BLaER1 treated with 17β-estradiol and CSF1 and Interleukin-3, amounts not matched to agents 10 nM and 100 nM (cell line): ENCODE measurements at regions not wholly inside any gene's neighbourhood (a gene's known extent, or its start where the extent isn't known, plus 50 kb on each side); places are given as distances from the start of the nearest gene placed in this dataset.

ENCODE experiments used
- H3K27ac ChIP-seq, 11 experiments: shearing (Covaris generic); formaldehyde crosslinking; 2 replicates each; pipeline ENCODE4 v1.8.1; 2022
- H3K27me3 ChIP-seq, 11 experiments: shearing (Covaris generic); formaldehyde crosslinking; 2 replicates each; pipeline ENCODE4 v1.8.1; 2022
- H3K36me3 ChIP-seq, 11 experiments: shearing (Covaris generic); formaldehyde crosslinking; 2 replicates each; pipeline ENCODE4 v1.8.1; 2022
- H3K4me1 ChIP-seq, 10 experiments: shearing (Covaris generic); formaldehyde crosslinking; 2 replicates each; pipeline ENCODE4 v1.8.1; 2022
- H3K4me2 ChIP-seq, 11 experiments: shearing (Covaris generic); formaldehyde crosslinking; 2 replicates each; pipeline ENCODE4 v1.8.1; 2022
- H3K4me3 ChIP-seq, 10 experiments: shearing (Covaris generic); formaldehyde crosslinking; 2 replicates each; pipeline ENCODE4 v1.8.1; 2022
- H3K9ac ChIP-seq, 11 experiments: shearing (Covaris generic); formaldehyde crosslinking; 2 replicates each; pipeline ENCODE4 v1.8.1; 2022
- H3K9me3 ChIP-seq, 11 experiments: shearing (Covaris generic); formaldehyde crosslinking; replicated peaks in 1 of 11; 2 replicates each; pipeline ENCODE4 v1.8.1; 2022
- H4K20me1 ChIP-seq, 11 experiments: shearing (Covaris generic); formaldehyde crosslinking; 2 replicates each; pipeline ENCODE4 v1.8.1; 2022
- Cebpa-rat ChIP-seq, 11 experiments: shearing (Covaris generic); IDR thresholded peaks; 2 replicates each; pipeline ENCODE4 v1.8.1; 2022

DNA sequence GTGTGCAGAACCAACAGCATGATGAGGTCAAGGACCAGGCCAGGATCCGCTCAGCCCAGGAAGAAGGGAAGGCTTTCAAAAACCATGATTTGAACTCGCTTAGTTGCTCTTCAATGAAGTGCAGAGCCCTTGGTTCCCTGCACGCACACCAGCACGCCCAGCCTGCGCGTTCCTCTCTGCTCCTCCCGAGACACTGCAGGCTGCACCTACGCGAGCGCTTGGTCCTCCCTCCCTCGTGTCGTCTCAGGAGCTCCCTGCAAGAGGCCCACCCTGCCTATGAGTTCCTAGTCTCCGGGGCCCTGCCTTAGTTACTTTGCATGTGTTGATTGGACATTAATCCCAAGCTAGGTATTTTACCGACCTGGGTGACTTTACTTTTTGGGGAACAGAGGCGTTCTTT, 132.9 kb upstream of the TNRC6C start:
- Histone ChIP-seq H3K27me3 (peaks cover 0 to 17% (median 0%) of the 10 kb centered on the region in 11 experiments; a peak in 3 of 22 replicates), H3K9me3 (no peaks in the 10 kb centered on the region), H3K36me3 (no peaks in the 10 kb centered on the region), H3K9ac (no peak overlapping the region), H3K4me1 (peaks cover 10 to 36% (median 21%) of the 10 kb centered on the region in 10 experiments), H4K20me1 (peaks cover 0 to 21% (median 0%) of the 10 kb centered on the region in 11 experiments; a peak in 3 of 22 replicates), H3K4me2 (0 out of 22 replicates have a peak overlapping the region, but pooled peaks of 1 of the 11 experiments have one; percentile 3), H3K4me3 (no peak overlapping the region), H3K27ac (no peak overlapping the region)
- no peak for TF ChIP-seq Cebpa-rat (IDR thresholded peaks at IDR 0.05)

DNA sequence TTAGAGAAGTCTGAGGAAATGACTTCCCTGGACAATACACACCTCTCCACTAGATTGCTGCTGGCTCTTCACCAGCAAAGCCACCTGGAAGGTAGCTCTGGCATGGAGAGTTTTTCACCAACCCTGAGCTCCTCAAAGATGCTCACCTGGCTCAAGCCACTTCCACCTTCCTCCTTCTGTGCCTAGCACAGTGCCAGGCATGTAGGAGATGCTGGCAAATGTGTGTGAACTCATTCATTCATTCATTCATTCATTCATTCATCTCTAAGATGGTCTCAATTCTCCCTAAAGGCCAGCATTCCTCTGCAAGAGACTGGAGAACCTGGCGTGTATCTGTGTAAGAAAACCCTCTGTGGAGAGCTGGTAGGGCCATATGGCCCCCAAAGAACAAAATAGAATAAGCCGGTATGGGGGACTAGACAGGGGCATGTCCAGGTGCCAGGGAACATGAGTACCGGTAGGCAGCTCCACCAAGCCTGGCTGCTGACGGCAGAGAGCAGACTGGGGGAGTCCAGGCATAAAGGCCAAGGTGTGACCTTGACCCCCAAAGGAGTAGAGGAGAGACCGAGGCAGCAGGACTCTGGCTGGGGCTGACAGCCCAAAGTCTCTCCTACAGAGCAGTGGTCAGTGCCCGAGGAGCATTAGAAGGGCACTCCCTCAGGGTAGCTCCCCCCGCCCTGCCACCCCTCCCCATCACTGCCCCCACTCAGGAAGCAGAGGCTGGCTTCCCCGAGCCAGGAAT, 132.2 kb upstream of the TNRC6C start:
- H3K4me1 ChIP-seq, result peaks cover 17 to 36% (median 22%) of the 10 kb centered on the region in 10 experiments
- H3K27me3 ChIP-seq, result peaks cover 0 to 18% (median 0%) of the 10 kb centered on the region in 11 experiments; a peak in 3 of 22 replicates

DNA sequence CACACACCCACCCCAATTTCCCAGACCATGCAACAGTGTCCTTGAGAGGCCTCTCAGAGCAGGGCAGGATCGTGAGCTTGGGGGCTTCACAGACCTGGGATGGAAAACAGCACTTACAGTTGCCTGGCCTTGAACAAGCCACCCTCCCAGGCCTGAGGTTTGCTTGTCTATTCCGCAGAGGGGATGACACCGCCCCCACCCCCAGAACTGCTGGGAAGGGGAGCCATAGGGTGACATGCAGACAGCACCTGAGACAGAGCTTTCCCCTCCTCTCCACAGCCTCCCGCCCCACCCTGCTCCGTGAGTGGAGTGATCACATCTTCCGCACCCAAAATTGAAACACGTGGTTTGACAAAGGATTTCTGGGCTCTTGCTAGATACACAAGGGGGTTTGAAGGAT, 131.5 kb upstream of the TNRC6C start:
- peaks cover 0 to 21% (median 0%) of the 10 kb centered on the region in 11 experiments; a peak in 3 of 22 replicates for H4K20me1 ChIP-seq
- no peaks in the 10 kb centered on the region for H3K36me3 ChIP-seq
- peaks cover 0 to 26% (median 0%) of the 10 kb centered on the region in 11 experiments; a peak in 3 of 22 replicates for H3K27me3 ChIP-seq
- peaks cover 17 to 34% (median 20%) of the 10 kb centered on the region in 10 experiments for H3K4me1 ChIP-seq
- no peak overlapping the region for H3K9ac ChIP-seq
- peak overlapping the region in 1 of 11 experiments; percentile 7; a peak in 1 of 22 replicates for H3K4me2 ChIP-seq
- TF ChIP-seq Cebpa-rat (IDR thresholded peaks at IDR 0.05), result no peak
- H3K9me3 ChIP-seq, result no peaks in the 10 kb centered on the region
- H3K27ac ChIP-seq, result no peak overlapping the region
- no peak overlapping the region for H3K4me3 ChIP-seq

More for the DNA sequence above, 132.2 kb upstream of the TNRC6C start:
- H4K20me1 ChIP-seq, result peaks cover 0 to 21% (median 0%) of the 10 kb centered on the region in 11 experiments; a peak in 3 of 22 replicates
- no peaks in the 10 kb centered on the region for H3K36me3 ChIP-seq
- no peak for TF ChIP-seq Cebpa-rat (IDR thresholded peaks at IDR 0.05)
- no peak overlapping the region for H3K4me2 ChIP-seq
- no peak overlapping the region for H3K4me3 ChIP-seq
- H3K27ac ChIP-seq, result no peak overlapping the region
- H3K9ac ChIP-seq, result no peak overlapping the region
- no peaks in the 10 kb centered on the region for H3K9me3 ChIP-seq

DNA sequence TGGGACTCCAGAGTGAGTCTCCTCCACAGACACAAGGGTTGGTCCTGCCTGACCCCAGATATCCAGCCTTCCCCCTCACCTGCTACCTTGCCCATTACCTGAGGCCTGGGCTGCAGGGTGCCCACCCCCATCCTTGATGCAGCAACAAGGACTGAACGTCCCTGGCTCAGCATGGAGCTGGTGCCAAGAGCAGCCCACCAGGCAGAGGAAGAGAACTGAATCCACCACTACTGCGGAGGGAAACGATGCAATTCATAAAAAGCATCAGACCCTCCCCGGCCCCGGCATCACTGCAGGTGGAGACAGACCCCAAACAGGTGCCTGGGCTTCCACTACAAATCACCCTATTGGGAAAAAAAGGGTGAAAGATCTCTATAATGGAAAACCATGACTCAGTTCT, 131.0 kb upstream of the TNRC6C start:
- H3K27ac ChIP-seq, result no peak overlapping the region

DNA sequence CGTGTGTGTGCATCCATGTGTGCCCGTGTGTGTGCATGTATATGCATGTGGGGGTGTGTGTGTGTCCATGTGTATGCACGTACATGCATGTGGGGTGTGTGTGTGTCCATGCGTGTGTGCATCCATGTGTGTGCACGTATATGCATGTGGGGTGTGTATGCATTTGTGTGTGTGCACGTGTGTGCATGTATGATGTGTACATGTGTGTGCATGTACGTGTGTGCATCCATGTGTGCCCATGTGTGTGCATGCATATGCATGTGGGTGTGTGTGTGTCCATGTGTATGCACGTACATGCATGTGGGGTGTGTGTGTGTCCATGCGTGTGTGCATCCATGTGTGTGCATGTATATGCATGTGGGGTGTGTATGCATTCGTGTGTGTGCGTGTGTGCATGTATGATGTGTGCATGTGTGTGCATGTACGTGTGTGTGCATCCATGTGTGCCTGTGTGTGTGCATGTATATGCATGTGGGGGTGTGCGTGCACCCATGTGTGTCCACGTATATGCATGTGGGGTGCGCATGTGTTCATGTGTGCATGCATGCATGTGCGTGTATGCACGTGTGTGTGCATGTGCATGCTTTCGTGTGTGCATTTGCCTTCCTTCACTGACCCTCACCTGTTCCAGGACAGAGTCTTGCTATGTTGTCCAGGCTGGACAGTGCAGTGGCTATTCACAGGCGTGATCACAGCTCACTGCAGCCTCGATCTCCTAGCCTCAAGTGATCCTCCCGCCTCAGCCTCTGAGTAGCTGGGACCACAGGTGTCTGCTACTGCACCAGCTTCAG, 129.6 kb upstream of the TNRC6C start:
- Histone ChIP-seq H3K4me1 (peaks cover 17 to 50% (median 29%) of the 10 kb centered on the region in 10 experiments), H3K4me3 (no peak overlapping the region), H3K9me3 (no peaks in the 10 kb centered on the region), H3K36me3 (no peaks in the 10 kb centered on the region), H3K27me3 (peaks cover 0 to 38% (median 0%) of the 10 kb centered on the region in 11 experiments; a peak in 3 of 22 replicates), H4K20me1 (peaks cover 0 to 15% (median 0%) of the 10 kb centered on the region in 11 experiments; a peak in 3 of 22 replicates), H3K9ac (no peak overlapping the region), H3K4me2 (no peak overlapping the region), H3K27ac (no peak overlapping the region)
- no peak for TF ChIP-seq Cebpa-rat (IDR thresholded peaks at IDR 0.05)

More for the DNA sequence above, 131.0 kb upstream of the TNRC6C start:
- Histone ChIP-seq H3K4me3 (no peak overlapping the region), H3K27me3 (peaks cover 0 to 27% (median 0%) of the 10 kb centered on the region in 11 experiments; a peak in 3 of 22 replicates), H3K4me2 (peak overlapping the region in 1 of 11 experiments; percentile 7; a peak in 1 of 22 replicates), H3K4me1 (peaks cover 17 to 36% (median 20%) of the 10 kb centered on the region in 10 experiments), H3K9ac (no peak overlapping the region), H3K9me3 (no peaks in the 10 kb centered on the region), H4K20me1 (peaks cover 0 to 21% (median 0%) of the 10 kb centered on the region in 11 experiments; a peak in 3 of 22 replicates), H3K36me3 (no peaks in the 10 kb centered on the region)
- no peak for TF ChIP-seq Cebpa-rat (IDR thresholded peaks at IDR 0.05)

DNA sequence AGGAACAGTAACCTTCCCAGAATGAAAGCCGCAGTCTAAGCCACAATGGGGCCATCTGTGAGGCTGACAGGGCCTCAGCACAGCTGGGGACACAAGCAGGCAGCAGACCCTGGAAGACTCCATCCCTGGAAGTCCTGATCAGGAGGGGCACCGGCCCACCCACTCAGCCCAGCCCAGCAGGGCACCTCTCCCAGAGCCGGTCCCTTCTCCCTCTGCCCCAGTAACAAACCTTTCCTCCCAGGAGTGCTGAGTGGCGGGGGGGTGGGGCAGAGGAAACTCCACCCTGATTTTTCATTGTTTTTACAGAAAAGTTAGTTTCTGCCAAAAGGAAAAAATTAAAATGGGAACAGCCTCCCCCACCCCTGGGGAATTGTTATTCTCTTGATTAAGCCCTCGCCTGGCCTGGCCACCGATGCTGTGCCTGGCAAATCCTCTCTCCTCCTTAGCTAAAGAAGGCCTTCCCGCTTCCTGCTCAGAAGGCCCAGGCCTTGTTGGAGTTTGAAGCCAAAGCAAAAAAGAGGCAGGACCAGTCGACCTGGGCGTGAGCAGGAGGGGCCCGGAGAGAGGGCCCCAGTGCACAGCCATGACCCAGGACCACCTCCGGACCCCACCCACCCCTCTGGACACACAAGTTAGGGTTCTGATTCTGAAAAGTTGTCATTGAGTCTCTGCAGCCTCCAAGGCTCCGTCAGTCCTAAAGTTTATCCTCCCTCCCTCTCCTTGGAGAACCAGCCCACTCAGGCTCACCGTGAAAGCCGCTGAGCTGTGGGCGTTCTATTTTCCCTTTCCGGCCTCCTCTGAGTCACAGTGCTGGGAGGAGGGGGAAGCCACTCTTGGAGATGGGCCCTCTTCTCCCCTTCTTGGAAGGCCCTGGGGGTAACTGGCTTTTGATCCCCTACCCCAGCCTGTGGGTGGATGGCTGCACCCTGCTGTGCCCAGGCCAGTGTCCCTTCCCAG, 128.4 kb upstream of the TNRC6C start:
- Histone ChIP-seq H3K27me3 (peaks cover 0 to 38% (median 0%) of the 10 kb centered on the region in 11 experiments; a peak in 3 of 22 replicates), H3K4me3 (no peak overlapping the region), H4K20me1 (peaks cover 0 to 18% (median 0%) of the 10 kb centered on the region in 11 experiments; a peak in 4 of 22 replicates), H3K9me3 (no peaks in the 10 kb centered on the region), H3K4me1 (peaks cover 27 to 57% (median 39%) of the 10 kb centered on the region in 10 experiments), H3K4me2 (peak overlapping the region; percentile 37 to 71 (median 59)), H3K27ac (0 out of 22 replicates have a peak overlapping the region, but pooled peaks of 1 of the 11 experiments have one; percentile 9), H3K36me3 (no peaks in the 10 kb centered on the region), H3K9ac (peak overlapping the region in 2 of 11 experiments; percentile 15 to 29; a peak in 1 of 22 replicates)
- TF ChIP-seq Cebpa-rat (IDR thresholded peaks at IDR 0.05), result no peak

DNA sequence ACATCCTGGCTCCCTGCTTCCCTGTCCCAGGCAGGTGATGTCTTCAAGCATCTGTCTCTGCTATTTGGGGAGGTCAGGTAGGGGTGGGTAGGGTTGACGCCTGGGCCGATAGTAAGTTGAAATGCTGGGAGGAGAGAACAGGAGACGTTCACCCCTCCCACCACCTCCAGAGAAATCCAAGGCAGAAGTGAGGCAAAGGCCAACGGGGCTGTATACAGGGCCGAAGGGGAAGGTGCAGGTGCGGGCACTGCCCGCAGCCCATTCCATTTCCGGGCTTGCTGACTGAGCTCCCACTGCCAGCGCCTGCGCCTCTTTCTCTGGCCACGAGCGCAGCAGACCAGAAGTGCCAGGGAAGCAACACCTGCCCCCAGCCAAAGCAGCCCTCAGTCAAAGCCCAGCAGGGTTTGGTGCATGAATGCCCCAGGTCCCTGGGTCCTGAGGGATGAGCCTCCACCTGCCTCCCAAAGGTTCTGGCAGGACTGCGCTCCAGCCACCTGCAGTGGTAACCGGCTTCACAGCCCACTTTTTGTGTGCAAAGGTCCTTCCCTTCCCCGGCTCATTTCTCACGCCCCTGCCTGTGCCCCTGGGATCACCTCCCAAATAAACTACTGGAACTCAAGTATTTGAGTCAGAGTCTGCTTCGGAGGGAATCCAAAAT, 127.6 kb upstream of the TNRC6C start:
- no peaks in the 10 kb centered on the region for H3K36me3 ChIP-seq

More for the DNA sequence above, 127.6 kb upstream of the TNRC6C start:
- Histone ChIP-seq H3K27ac (no peak overlapping the region), H3K9ac (no peak overlapping the region), H3K4me3 (no peak overlapping the region), H3K9me3 (no peaks in the 10 kb centered on the region), H3K4me2 (peak overlapping the region; percentile 37 to 71 (median 59)), H3K4me1 (peaks cover 27 to 51% (median 39%) of the 10 kb centered on the region in 10 experiments), H3K27me3 (peaks cover 0 to 31% (median 0%) of the 10 kb centered on the region in 11 experiments; a peak in 3 of 22 replicates), H4K20me1 (peaks cover 0 to 11% (median 0%) of the 10 kb centered on the region in 11 experiments; a peak in 2 of 22 replicates)
- TF ChIP-seq Cebpa-rat (IDR thresholded peaks at IDR 0.05), result no peak
